PFSK-1 (cell line): ENCODE measurements at regions not wholly inside any gene's neighbourhood (a gene's known extent, or its start where the extent isn't known, plus 50 kb on each side); places are given as distances from the start of the nearest gene placed in this dataset.

Experiments used
- FOXP2 ChIP-seq: optimal IDR thresholded peaks from 2 replicates; pipeline ENCODE3; 2011; ENCODE audit warnings: borderline replicate concordance, control low read depth, inconsistent platforms; ENCODE audit not compliant: insufficient read depth; ENCODE audit errors: extremely low read length, extremely low read depth
- POLR2AphosphoS5 ChIP-seq: IDR thresholded peaks from 2 replicates; pipeline ENCODE4 v1.6.1; 2012; ENCODE audit warnings: low read depth, mild to moderate bottlenecking, control low read depth, low read length, moderate library complexity
- SIN3A ChIP-seq: IDR thresholded peaks from 2 replicates; pipeline ENCODE4 v1.6.1; 2012; ENCODE audit warnings: mild to moderate bottlenecking, low read length, moderate library complexity, borderline replicate concordance; ENCODE audit not compliant: insufficient read depth
- TAF1 ChIP-seq: IDR thresholded peaks from 2 replicates; pipeline ENCODE4 v1.6.1; 2012; ENCODE audit warnings: low read length, control low read depth, borderline replicate concordance; ENCODE audit not compliant: insufficient read depth
- TF ChIP-seq, protein P1 (sequence below), 2 experiments: IDR thresholded peaks; 2 replicates each; pipeline versions ENCODE4 v1.6.1 to v1.8.0; 2011 to 2012; ENCODE audit warnings: low read depth in 2 of 2, low read length in 2 of 2, control low read depth in 1 of 2, inconsistent platforms in 1 of 2, mild to moderate bottlenecking in 1 of 2, moderate library complexity in 1 of 2; ENCODE audit not compliant: insufficient read depth in 1 of 2

DNA sequence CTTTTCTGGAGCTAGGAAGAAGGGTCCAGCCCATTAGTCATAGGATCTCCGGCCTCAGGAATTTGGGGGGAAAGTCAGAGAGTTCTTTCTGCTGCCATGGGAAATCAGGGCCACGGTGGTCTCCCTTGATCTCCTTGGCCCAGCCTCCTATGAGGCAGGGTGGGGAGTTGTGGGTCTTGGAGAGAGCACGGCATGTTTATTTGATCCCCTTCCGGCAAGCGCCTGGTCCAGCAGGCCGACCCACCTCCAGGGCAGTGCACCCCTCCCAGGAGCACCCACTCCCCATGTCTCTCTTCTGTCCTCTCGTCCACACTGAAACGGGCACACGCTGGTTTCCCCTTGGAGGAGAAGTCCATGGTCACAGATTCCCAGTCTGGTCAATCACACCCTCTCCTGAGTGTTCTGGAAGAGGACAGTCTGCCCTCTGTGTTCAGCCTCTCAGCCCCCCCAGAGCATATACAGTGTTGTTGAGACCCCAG is 464.6 kb upstream of the HS6ST1 start:
- TF ChIP-seq, protein P1, sequence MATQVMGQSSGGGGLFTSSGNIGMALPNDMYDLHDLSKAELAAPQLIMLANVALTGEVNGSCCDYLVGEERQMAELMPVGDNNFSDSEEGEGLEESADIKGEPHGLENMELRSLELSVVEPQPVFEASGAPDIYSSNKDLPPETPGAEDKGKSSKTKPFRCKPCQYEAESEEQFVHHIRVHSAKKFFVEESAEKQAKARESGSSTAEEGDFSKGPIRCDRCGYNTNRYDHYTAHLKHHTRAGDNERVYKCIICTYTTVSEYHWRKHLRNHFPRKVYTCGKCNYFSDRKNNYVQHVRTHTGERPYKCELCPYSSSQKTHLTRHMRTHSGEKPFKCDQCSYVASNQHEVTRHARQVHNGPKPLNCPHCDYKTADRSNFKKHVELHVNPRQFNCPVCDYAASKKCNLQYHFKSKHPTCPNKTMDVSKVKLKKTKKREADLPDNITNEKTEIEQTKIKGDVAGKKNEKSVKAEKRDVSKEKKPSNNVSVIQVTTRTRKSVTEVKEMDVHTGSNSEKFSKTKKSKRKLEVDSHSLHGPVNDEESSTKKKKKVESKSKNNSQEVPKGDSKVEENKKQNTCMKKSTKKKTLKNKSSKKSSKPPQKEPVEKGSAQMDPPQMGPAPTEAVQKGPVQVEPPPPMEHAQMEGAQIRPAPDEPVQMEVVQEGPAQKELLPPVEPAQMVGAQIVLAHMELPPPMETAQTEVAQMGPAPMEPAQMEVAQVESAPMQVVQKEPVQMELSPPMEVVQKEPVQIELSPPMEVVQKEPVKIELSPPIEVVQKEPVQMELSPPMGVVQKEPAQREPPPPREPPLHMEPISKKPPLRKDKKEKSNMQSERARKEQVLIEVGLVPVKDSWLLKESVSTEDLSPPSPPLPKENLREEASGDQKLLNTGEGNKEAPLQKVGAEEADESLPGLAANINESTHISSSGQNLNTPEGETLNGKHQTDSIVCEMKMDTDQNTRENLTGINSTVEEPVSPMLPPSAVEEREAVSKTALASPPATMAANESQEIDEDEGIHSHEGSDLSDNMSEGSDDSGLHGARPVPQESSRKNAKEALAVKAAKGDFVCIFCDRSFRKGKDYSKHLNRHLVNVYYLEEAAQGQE (IDR thresholded peaks at IDR 0.05; ENCODE audit: insufficient read depth in 1 of 2, low read depth in 2 of 2, low read length in 2 of 2) = no peak
- TF ChIP-seq SIN3A (no peak), POLR2AphosphoS5 (no peak), TAF1 (no peak), FOXP2 (no peak)
